ENCODE measurements at regions not wholly inside any gene's neighbourhood (a gene's known extent, or its start where the extent isn't known, plus 50 kb on each side); places are given as distances from the start of the nearest gene placed in this dataset.

- no peak for DNase-seq
Measured at GRCh38 chr5:68408345-68408871, 192.9 kb downstream of the PIK3R1 start.

- DNase-seq: no peak
Measured at GRCh38 chr5:68409259-68409658, 193.7 kb downstream of the PIK3R1 start.

- DNase-seq: no peak
Measured at GRCh38 chr5:68411161-68411560, 195.6 kb downstream of the PIK3R1 start.

GRCh38 chr5:68415177-68416085 lies 199.9 kb downstream of the PIK3R1 start:
- no peak for DNase-seq

- no peak for DNase-seq
Measured at GRCh38 chr5:68416714-68417113, 201.2 kb downstream of the PIK3R1 start.

GRCh38 chr5:68418201-68418600 lies 202.6 kb downstream of the PIK3R1 start:
- DNase-seq: no peak

- no peak for DNase-seq
Measured at GRCh38 chr5:68418680-68419079, 203.1 kb downstream of the PIK3R1 start.

- no peak for DNase-seq
Measured at GRCh38 chr5:68419081-68419636, 203.6 kb downstream of the PIK3R1 start.

- DNase-seq: no peak
Measured at GRCh38 chr5:68419637-68420452, 204.3 kb downstream of the PIK3R1 start.

- no peak for DNase-seq
Measured at GRCh38 chr5:68420476-68421344, 205.2 kb downstream of the PIK3R1 start.

- no peak for DNase-seq
Measured at GRCh38 chr5:68421485-68422220, 206.1 kb downstream of the PIK3R1 start.

GRCh38 chr5:68423154-68423811 lies 207.7 kb downstream of the PIK3R1 start:
- DNase-seq: no peak

- peak; percentile 57 for DNase-seq
Measured at GRCh38 chr5:68424799-68425537, 209.4 kb downstream of the PIK3R1 start.

GRCh38 chr5:68426586-68426985 lies 211.0 kb downstream of the PIK3R1 start:
- no peak for DNase-seq

- DNase-seq: no peak
Measured at GRCh38 chr5:68428231-68428811, 212.8 kb downstream of the PIK3R1 start.

- DNase-seq: no peak
Measured at GRCh38 chr5:68429510-68429909, 214.0 kb downstream of the PIK3R1 start.

- DNase-seq: no peak
Measured at GRCh38 chr5:68430279-68430678, 214.7 kb downstream of the PIK3R1 start.

GRCh38 chr5:68431186-68431585 lies 215.6 kb downstream of the PIK3R1 start:
- DNase-seq: no peak

- DNase-seq: no peak
Measured at GRCh38 chr5:68431601-68432337, 216.2 kb downstream of the PIK3R1 start.

Data from CD4-positive, alpha-beta T cell treated with Interleukin-12 subunit alpha and Interleukin-12 subunit beta, for 1 hour (primary cell).